Fibroblast of peridontal ligament (primary cell): ENCODE measurements at regions not wholly inside any gene's neighbourhood (a gene's known extent, or its start where the extent isn't known, plus 50 kb on each side); places are given as distances from the start of the nearest gene placed in this dataset.

Experiments used
- DNase-seq: peaks from one replicate; pipeline ENCODE4 v3.0.0-alpha.2; 2010; ENCODE audit errors: extremely low read depth

- DNase-seq, result no peak
These were observed 187.4 kb downstream of the OPA1 start for GRCh38 chr3:193780397-193780796.

DNA sequence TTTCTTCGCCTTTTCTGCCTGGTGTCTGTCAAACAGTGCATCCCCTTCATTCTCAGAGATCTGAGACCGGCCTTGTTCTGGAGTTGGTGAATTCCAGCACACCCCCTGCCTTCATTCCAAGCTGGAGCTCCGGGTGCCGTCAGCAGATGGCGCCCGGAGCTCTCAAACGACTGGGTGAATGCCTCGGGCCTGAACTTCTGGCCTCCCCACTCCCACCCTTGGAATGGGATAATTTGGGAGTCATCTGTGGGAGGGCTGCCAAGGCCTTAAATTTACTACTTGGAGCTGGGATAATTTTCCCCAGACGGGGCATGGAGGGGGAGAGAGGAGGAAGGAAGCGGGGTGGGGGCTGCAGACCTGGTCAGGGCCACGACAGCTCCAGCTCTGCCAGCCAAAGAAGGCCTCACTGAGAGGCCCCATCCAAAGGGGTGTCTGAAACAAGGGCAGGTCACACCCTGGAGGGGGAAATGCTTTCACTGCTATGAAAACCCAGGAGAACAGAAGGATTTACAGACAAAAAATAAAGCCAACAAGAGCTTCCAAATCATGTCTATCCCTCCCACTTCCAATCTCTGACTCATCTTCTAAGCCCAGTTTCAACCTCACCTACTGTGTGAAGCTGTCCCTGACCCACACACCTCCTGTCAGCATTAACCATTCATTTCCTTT lies 187.9 kb downstream of the OPA1 start:
- DNase-seq, result peak; percentile 76

GRCh38 chr3:193782276-193782647 lies 189.3 kb downstream of the OPA1 start:
- DNase-seq, result no peak

DNA sequence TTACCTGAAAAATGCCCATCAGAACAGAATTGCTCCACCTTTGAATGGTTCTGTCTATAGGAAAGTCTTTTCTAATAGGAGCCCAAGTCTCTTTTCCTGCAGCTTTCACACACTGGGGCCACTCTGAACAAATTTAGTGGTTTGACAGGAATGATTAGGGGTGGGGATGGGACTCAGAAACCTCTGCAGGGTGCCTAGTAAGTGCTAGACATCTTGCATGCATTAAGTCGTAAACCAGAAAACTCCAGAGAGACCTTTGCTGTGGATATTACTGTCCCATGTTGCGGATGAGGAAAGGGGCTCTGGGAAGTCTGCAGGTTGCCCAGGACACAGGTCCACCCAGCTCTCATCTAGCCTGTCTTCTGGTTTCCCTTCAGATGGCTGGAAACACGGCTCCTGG lies 189.7 kb downstream of the OPA1 start:
- DNase-seq, result no peak

- DNase-seq, result no peak
These were observed 190.3 kb downstream of the OPA1 start for GRCh38 chr3:193783166-193783896.

- DNase-seq, result no peak
These were observed 191.8 kb downstream of the OPA1 start for GRCh38 chr3:193784822-193785221.

DNA sequence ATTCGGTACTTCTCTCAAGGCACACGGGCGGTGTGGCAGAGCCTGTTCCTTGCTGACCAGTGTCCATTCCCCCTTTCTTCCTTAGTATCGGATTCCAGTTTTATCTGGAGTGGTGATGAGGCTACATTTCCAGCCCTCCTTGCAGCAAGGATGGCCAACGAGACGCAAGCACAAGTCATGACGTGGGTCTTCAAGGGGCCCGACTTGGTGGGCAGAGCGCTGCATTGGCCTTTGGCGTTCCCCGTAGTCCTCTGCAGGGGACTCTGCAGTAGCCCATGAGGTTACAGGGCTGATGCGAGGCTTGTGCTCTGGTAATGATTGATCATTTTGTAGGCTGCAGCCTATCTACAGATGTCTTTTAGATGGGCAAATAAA lies 194.5 kb downstream of the OPA1 start:
- DNase-seq, result no peak

DNA sequence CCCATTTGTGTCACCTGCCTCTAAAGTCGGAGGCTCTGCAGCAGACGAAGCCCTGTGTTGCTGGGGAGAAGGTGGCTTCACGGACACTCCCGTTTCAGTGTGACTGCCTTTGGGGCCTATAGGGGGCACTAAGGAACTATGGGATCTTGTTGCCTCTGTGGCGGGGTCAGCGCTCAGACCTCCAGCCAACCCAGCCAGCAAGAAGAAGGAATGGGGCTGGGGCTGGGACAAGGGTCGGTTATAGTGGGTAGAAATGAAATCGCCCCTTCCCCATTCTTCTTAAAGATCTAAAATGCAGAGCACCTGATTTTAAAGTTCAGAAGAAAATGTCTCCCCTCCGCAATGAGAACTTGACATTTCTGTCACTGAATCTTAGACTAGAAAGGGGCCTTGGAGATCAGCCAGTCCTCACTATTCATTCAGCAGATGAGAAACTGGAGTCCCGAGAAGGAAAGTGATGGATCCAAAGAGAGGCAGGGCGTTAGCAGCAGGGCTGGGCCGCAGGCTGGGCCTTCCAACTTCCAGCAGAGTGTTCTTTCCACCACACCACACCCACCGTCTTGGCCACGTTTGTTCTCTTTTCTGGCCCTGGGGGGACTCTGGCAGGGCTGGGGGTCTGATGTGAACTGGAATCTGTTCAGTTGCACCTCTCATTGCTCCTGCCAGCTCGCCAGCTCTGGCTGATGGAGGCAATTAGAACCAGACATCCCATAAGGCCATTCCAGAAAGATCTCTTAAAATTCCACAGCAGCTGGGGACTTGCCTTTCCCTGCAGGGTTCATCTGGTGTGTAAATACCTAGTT lies 195.4 kb downstream of the OPA1 start:
- DNase-seq, result peak; percentile 37

DNA sequence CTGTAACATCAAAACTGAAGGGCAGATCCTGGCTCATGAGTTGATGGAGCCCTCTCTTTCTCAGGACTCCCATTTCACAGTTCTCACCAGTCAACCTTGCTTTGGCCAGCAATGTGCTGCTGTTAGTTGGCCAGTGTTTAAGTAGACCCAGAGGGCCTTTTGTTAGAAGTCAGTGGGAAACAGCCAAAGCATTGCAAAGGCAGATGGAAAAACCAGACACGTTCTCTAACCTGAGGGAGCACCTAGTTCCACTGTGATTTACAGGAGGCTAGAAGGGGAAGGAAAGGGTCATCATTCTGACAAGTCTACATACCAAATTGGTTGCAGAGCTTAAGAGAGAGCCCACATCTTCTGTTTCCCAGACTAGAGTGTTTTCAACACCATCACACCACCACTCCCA lies 196.4 kb downstream of the OPA1 start:
- no peak for DNase-seq

DNA sequence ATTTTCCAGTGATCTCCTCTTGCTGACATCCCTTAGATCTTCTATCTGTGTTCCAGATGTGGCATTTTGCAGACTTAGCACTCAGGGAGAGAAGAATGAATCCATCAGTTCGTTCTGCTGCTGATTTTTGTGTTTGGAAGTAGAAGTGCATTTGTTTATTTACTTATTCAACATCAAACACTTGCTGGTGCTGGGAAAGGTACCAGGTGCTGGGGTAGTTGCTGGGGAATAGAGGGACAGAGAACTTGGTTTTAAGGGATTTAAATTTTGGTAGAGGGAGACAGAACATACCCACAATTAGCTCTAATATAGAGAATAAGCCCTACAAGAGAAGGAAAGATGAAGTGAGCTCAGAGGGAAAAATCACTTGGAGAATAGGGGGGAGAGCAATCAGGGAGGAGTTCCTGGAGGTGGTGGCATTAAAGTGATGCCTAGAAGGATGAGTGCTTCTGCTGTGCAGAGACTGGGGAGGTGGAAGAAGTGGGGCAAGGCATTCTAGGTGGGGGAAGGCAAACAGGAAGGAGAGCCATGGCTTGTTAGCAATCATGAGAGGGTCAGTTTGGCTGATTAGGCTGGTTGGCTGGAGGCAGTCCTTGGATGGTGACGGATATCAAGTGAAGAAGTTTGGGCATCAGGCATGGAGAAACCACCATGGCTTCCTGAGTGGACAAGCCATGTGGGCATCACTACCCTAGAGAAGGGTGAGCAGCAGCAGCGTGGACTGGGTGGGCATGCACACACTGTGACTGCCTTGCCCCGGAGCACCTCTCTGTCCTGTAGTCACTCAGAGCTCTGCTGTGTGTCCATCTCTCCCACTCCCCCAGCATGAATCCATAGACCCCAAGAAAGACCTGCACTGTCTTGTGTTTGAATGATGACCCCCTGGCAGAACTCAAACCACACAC lies 197.3 kb downstream of the OPA1 start:
- no peak for DNase-seq

GRCh38 chr3:193791041-193792032 lies 198.3 kb downstream of the OPA1 start:
- no peak for DNase-seq

- DNase-seq, result no peak
These were observed 200.1 kb downstream of the OPA1 start for GRCh38 chr3:193793123-193793522.

DNA sequence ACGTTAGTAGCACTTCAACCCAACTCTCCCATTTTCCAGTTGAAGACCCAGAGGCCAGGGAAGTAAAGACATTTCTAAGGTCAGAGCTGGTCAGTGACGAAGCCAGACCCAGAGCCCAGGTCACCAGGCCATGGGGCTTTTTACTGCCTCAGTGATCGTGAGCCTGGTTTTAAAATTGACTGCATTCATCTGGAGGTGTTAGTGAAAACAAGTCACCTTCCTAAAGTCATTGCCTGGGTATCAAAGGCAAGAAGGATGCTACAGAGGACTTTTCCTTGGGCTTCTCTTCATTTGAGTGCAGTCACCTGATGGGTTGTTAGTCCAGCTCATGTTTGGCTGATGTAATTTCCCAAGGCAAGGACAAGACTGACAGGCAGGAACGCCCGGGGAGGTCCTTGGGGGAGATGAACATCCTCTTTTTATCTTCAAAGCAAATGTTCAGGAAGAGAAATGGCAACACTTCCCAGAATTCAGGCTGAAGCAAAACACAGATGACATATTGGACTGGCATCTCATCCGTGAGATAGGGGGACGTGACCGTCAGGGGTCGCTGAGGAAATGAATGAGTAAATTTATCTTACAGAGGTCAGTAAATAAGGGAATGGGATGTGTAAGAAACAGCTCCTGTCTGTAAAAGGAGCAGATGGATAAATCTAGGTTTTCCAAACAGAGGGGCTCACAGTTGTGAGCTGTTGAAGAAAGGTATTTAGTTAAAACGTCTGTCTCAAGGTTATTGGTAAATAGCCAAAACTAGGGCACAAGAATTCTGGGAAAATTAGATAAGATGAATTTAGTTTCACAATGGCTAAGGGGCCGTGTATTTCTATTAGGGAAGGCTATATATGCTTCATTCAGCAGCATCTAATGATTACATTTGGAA lies 201.2 kb downstream of the OPA1 start:
- no peak for DNase-seq

DNA sequence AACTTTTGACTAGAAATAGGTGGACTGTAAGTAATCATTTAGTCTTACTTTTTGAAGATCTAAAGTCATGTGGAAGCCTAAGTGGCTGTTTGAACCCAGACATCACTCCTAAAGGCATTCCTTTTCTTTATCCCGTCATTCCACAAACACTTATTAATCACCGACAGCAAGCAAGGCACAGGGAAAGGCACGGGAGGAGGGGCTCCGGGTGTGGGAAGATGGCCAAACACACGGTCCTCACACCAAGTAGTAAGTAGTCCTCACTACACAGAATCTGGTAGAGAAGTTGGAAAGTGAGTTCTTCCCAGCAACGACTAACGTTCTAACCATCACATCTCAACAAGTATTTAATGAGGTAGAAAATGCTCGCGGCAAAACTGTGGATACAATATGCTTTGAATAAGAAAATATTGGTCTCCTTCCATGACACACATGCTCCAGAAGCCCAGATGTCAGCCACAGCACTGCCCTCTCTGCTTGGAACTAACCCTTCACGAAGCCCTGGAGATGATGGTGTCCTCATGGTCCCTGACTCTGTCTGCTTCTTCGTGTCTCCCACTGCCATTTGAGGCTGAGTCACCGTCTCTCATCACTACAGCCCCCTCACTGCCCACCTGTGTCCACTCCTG lies 202.2 kb downstream of the OPA1 start:
- DNase-seq, result no peak

DNA sequence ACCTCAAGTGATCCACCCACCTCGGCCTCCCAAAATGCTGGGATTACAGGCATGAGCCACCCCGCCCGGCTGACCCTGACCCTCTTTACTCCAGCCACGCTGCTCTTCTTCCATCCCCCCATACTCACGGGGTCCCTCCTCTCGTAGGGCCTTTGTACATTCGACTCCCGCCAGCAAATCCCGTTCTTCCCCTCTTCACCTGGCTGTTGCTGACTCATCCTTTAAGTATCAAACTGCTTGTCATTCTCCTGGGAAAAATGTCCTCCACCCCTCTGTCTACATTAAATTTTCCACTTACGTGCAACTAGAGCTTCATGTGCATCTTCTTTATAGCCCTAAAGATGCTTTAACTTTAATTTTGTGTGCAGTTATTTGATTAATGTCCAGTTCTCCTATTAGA lies 203.1 kb downstream of the OPA1 start:
- DNase-seq, result no peak

GRCh38 chr3:193797566-193797965 lies 204.6 kb downstream of the OPA1 start:
- DNase-seq, result no peak

- no peak for DNase-seq
These were observed 205.0 kb downstream of the OPA1 start for GRCh38 chr3:193798051-193798450.

DNA sequence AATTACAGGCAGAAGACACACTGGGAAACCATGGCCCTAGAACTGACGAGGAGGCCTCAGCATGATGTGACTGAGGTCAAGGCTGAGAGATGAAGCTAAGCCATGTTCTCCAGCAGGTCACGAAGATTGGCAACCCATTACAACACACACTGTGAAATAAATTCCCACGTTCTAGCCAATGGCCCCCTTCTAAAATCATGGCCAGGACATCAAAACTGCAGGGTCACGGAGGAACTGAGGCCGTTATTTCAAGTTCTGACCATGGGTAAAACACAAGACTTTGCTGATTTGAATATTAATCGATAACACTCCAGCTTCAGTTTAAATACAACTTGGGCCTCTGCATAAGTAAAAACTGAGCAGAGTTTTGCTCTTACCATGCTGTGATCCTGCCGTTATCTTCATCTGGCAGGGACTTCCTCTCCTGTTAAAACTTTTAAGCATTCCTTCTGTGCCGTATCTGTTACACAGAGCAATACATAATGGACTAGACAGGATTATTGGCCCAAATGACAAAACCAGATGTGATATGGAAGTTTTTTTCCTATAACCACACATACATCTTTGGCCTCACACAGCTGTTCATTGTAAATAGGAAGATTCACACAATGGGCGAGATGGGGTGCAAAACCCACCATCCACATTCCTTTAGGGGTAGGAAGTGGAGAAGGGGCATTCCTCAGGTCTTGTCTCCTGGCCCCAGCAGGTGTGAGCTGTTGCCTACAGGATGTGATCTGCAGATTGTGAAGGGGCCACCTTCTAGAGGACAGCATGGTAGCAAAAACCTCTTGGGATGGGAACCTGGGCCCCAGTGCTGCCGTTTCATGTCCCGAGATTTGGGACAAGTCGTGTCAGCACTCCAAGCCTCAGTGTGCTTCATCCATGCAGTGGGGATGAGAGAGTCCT lies 207.4 kb downstream of the OPA1 start:
- DNase-seq, result no peak
